ENCODE measurements at regions not wholly inside any gene's neighbourhood (a gene's known extent, or its start where the extent isn't known, plus 50 kb on each side); places are given as distances from the start of the nearest gene placed in this dataset.

GRCh38 chr12:83769151-83769550 is 1082.4 kb downstream of the TMTC2 start (continued):
- TF ChIP-seq PHF8 (conservative IDR thresholded peaks at IDR 0.05; ENCODE audit: low read depth, low read length): no peak

DNA sequence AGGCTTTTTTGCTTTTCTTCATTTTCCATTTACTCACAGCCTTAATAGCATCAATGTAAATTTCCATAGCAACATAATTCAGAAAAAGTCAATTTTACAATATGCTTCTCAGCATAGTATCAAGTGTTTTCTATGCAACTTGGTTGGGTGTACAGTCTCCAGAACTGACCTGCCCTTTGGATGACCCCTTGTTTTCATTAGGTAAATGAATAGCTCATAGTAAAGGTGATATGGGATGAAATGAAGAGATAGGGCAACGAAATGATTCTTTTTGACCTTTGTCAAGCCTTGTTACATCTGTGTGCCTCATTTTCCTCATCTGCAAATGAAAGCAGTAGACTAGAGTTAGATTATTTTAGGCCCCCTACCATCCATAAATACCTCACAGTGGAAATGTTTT is 1081.0 kb downstream of the TMTC2 start:
- Histone ChIP-seq H3K79me1 (ENCODE audit: low read depth, low read length) (no peaks in the 10 kb centered on the region), H4K8ac (ENCODE audit: extremely low read depth, insufficient read depth, low read length) (no peak overlapping the region), H2BK20ac (ENCODE audit: low read length) (no peak overlapping the region), H3K4ac (replicated peaks; ENCODE audit: insufficient read length, low read depth, low read length) (no peak overlapping the region), H3K23me2 (ENCODE audit: low read depth, low read length) (no peaks in the 10 kb centered on the region), H3K27ac (ENCODE audit: low read depth, low read length) (no peak overlapping the region), H3K4me1 (replicated peaks in 1 of 4; ENCODE audit: control insufficient read depth in 3 of 4, insufficient read depth in 4 of 4, low read length in 3 of 4) (no peaks in the 10 kb centered on the region), H3K27me3 (replicated peaks in 1 of 4; ENCODE audit: control insufficient read depth in 3 of 4, extremely low read depth in 1 of 4, insufficient read depth in 3 of 4, low read length in 3 of 4) (no peaks in the 10 kb centered on the region), H2BK5ac (ENCODE audit: low read depth, low read length) (no peak overlapping the region), H4K5ac (ENCODE audit: insufficient read length, low read depth, low read length) (no peak overlapping the region), H4K20me1 (replicated peaks in 1 of 2; ENCODE audit: control insufficient read depth in 1 of 2, insufficient read depth in 2 of 2, low read length in 2 of 2) (no peaks in the 10 kb centered on the region), H3K4me2 (ENCODE audit: insufficient read depth in 1 of 2, low read depth in 2 of 2, low read length in 2 of 2) (no peak overlapping the region), H2AK5ac (ENCODE audit: low read depth, low read length) (no peak overlapping the region), H3K9ac (replicated peaks in 1 of 4; ENCODE audit: extremely low read depth in 1 of 4, low read depth in 3 of 4, low read length in 3 of 4) (no peak overlapping the region), H3K9me3 (ENCODE audit: insufficient read depth in 2 of 2, low read depth in 1 of 2, low read length in 1 of 2) (no peaks in the 10 kb centered on the region), H2BK12ac (ENCODE audit: low read depth, low read length) (no peak overlapping the region), H3K14ac (ENCODE audit: insufficient read length) (no peak overlapping the region), H2BK120ac (replicated peaks; ENCODE audit: low read depth, low read length) (no peak overlapping the region), H3K18ac (ENCODE audit: extremely low read depth, low read length) (no peak overlapping the region), H3K79me2 (ENCODE audit: control insufficient read depth in 1 of 2, insufficient read depth in 2 of 2, low read length in 2 of 2) (no peaks in the 10 kb centered on the region), H3K56ac (replicated peaks; ENCODE audit: insufficient read length, low read depth, low read length) (no peak overlapping the region), H3K4me3 (ENCODE audit: extremely low read depth in 1 of 4, insufficient read depth in 2 of 4, low read depth in 3 of 4, low read length in 4 of 4) (no peak overlapping the region), H2AFZ (ENCODE audit: low read length) (no peak overlapping the region), H3K23ac (ENCODE audit: insufficient read length) (no peak overlapping the region), H4K91ac (replicated peaks; ENCODE audit: insufficient read length, low read length) (no peak overlapping the region), H2BK15ac (ENCODE audit: low read length) (no peak overlapping the region), H3K36me3 (ENCODE audit: control insufficient read depth in 2 of 4, insufficient read depth in 4 of 4, low read length in 3 of 4) (no peaks in the 10 kb centered on the region)
- POLR2A ChIA-PET (ENCODE audit: partially characterized antibody): no interaction called here
- no peak for FAIRE-seq
- CTCF ChIA-PET (ENCODE audit: partially characterized antibody): no interaction called here
- 100% methylated on average over 1 of the region's 1 CpG; no CpG with 5 or more reads in 1 of the 2 experiments for WGBS, 2 experiments (ENCODE audit: extremely low coverage in 1 of 2, insufficient coverage in 1 of 2, insufficient read length in 1 of 2, insufficient replicate concordance in 2 of 2, low coverage in 1 of 2, low lambda C conversion rate in 2 of 2, missing lambda C conversion rate in 1 of 2)
- no peak for DNase-seq (ENCODE audit: low read depth in 1 of 2, low spot score in 2 of 2)
- no peak for TF ChIP-seq JUN (IDR thresholded peaks at IDR 0.05; ENCODE audit: low read depth, low read length)
- no peak for TF ChIP-seq JUND (IDR thresholded peaks at IDR 0.05; ENCODE audit: low read length)
- no peak for TF ChIP-seq GTF2F1 (IDR thresholded peaks at IDR 0.05; ENCODE audit: borderline replicate concordance, low read depth, low read length)
- TF ChIP-seq, protein P1, sequence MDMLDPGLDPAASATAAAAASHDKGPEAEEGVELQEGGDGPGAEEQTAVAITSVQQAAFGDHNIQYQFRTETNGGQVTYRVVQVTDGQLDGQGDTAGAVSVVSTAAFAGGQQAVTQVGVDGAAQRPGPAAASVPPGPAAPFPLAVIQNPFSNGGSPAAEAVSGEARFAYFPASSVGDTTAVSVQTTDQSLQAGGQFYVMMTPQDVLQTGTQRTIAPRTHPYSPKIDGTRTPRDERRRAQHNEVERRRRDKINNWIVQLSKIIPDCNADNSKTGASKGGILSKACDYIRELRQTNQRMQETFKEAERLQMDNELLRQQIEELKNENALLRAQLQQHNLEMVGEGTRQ (IDR thresholded peaks at IDR 0.05; ENCODE audit: low read length): no peak
- TF ChIP-seq POLR2A (IDR thresholded peaks at IDR 0.05; ENCODE audit: control extremely low read depth in 1 of 2, low read depth in 2 of 2, low read length in 2 of 2): no peak
- no peak for TF ChIP-seq ATF2 (IDR thresholded peaks at IDR 0.05; ENCODE audit: low read length)
- TF ChIP-seq SP4 (IDR thresholded peaks at IDR 0.05; ENCODE audit: low read length): no peak
- no peak for TF ChIP-seq RXRA (IDR thresholded peaks at IDR 0.05; ENCODE audit: insufficient read depth, low read depth, low read length)
- TF ChIP-seq SIRT6 (IDR thresholded peaks at IDR 0.05; ENCODE audit: low read length): no peak
- TF ChIP-seq NRF1 (IDR thresholded peaks at IDR 0.05; ENCODE audit: low read depth, low read length): no peak

Measured in H1 (cell line).